CD14-positive monocyte (primary cell): ENCODE measurements at regions not wholly inside any gene's neighbourhood (a gene's known extent, or its start where the extent isn't known, plus 50 kb on each side); places are given as distances from the start of the nearest gene placed in this dataset.

Experiments used
- DNase-seq, 3 donors: peaks; one replicate each; pipeline ENCODE4 v3.0.0-alpha.2; 2011 to 2022
- H2AFZ ChIP-seq: 2 replicates; pipeline ENCODE4 v1.6.0; 2012; ENCODE audit warnings: mild to moderate bottlenecking, low read depth, low read length, inconsistent platforms; ENCODE audit not compliant: insufficient read depth, poor library complexity, severe bottlenecking
- H3K27ac ChIP-seq, 2 donors: 1 replicate in 1 of 2; 2 replicates in 1 of 2; pipeline ENCODE4 v1.5.1; 2012 to 2013; ENCODE audit warnings: low read length in 2 of 2, control low read depth in 1 of 2, inconsistent platforms in 1 of 2, low read depth in 1 of 2, mild to moderate bottlenecking in 1 of 2
- H3K27me3 ChIP-seq, 2 donors: one replicate each; pipeline versions ENCODE4 v1.6.0 to v1.6.1; 2011 to 2013; ENCODE audit warnings: low read length in 2 of 2; ENCODE audit not compliant: control insufficient read depth in 2 of 2, insufficient read depth in 2 of 2
- H3K36me3 ChIP-seq, 2 donors: replicated peaks in 1 of 2; 1 replicate in 1 of 2; 2 replicates in 1 of 2; pipeline versions ENCODE4 v1.5.1 to v1.6.1; 2012 to 2013; ENCODE audit warnings: low read length in 2 of 2, control low read depth in 1 of 2, inconsistent platforms in 1 of 2, mild to moderate bottlenecking in 1 of 2; ENCODE audit not compliant: insufficient read depth in 2 of 2, control insufficient read depth in 1 of 2
- H3K4me1 ChIP-seq, 2 donors: 1 replicate in 1 of 2; 2 replicates in 1 of 2; pipeline versions ENCODE4 v1.5.1 to v1.6.1; 2012 to 2013; ENCODE audit warnings: low read length in 2 of 2, control low read depth in 1 of 2, inconsistent platforms in 1 of 2, mild to moderate bottlenecking in 1 of 2, moderate library complexity in 1 of 2; ENCODE audit not compliant: insufficient read depth in 2 of 2, control insufficient read depth in 1 of 2
- H3K4me2 ChIP-seq: replicated peaks from 2 replicates; pipeline ENCODE3; 2012; ENCODE audit warnings: low read length, moderate library complexity, mild to moderate bottlenecking; ENCODE audit not compliant: poor library complexity, severe bottlenecking; ENCODE audit errors: extremely low read depth
- H3K4me3 ChIP-seq, 3 experiments: fragments of 200-600 bp in 1 of 3; sonication (generic) in 1 of 3; replicated peaks in 1 of 3; 1 replicate in 2 of 3; 2 replicates in 1 of 3; pipeline ENCODE4 v1.5.1; 2011 to 2013; ENCODE audit warnings: low read length in 3 of 3, mild to moderate bottlenecking in 3 of 3, control low read depth in 2 of 3, low read depth in 2 of 3, inconsistent platforms in 1 of 3, moderate library complexity in 1 of 3
- H3K79me2 ChIP-seq: 2 replicates; pipeline ENCODE4 v1.6.0; 2012; ENCODE audit warnings: mild to moderate bottlenecking, control low read depth, inconsistent platforms, low read length, moderate library complexity; ENCODE audit not compliant: insufficient read depth
- H3K9ac ChIP-seq: 2 replicates; pipeline ENCODE4 v1.6.0; 2017; ENCODE audit warnings: low read length, mild to moderate bottlenecking; ENCODE audit not compliant: insufficient read depth, poor library complexity, severe bottlenecking
- H3K9me3 ChIP-seq, 2 donors: replicated peaks in 1 of 2; 1 replicate in 1 of 2; 2 replicates in 1 of 2; pipeline versions ENCODE4 v1.5.1 to v1.6.1; 2012 to 2013; ENCODE audit warnings: low read length in 2 of 2, control low read depth in 1 of 2; ENCODE audit not compliant: control insufficient read depth in 1 of 2, insufficient read depth in 1 of 2
- H4K20me1 ChIP-seq: 2 replicates; pipeline ENCODE4 v1.6.0; 2012; ENCODE audit warnings: mild to moderate bottlenecking, low read length, control low read depth, moderate library complexity; ENCODE audit not compliant: insufficient read depth
- H3K27ac Mint-ChIP-seq, 7 donors: one replicate each; pipeline ENCODE4 v1.8.0; 2020; ENCODE audit warnings: mild to moderate bottlenecking in 7 of 7, mixed read lengths in 7 of 7, moderate library complexity in 6 of 7, inconsistent platforms in 2 of 7
- H3K27me3 Mint-ChIP-seq, 3 donors: one replicate each; pipeline ENCODE4 v1.8.0; 2021 to 2022; ENCODE audit warnings: low read depth in 3 of 3, mild to moderate bottlenecking in 3 of 3, mixed read lengths in 3 of 3, moderate library complexity in 3 of 3, inconsistent platforms in 1 of 3
- H3K36me3 Mint-ChIP-seq, 2 donors: one replicate each; pipeline ENCODE4 v1.8.0; 2020; ENCODE audit warnings: mixed read lengths in 2 of 2, inconsistent platforms in 1 of 2, mild to moderate bottlenecking in 1 of 2
- H3K4me1 Mint-ChIP-seq: one replicate; pipeline ENCODE4 v1.8.0; 2020; ENCODE audit warnings: mild to moderate bottlenecking, mixed read lengths
- H3K4me3 Mint-ChIP-seq, 2 donors: one replicate each; pipeline ENCODE4 v1.8.0; 2020; ENCODE audit warnings: mild to moderate bottlenecking in 2 of 2, mixed read lengths in 2 of 2, moderate library complexity in 1 of 2
- H3K9me3 Mint-ChIP-seq, 7 donors: one replicate each; pipeline ENCODE4 v1.8.0; 2020 to 2022; ENCODE audit warnings: mixed read lengths in 7 of 7, mild to moderate bottlenecking in 6 of 7, moderate library complexity in 6 of 7, inconsistent platforms in 2 of 7
- WGBS: methylation state at CpG from one replicate; pipeline ENCODE4 v1.1.5; 2013; ENCODE audit warnings: missing lambda C conversion rate; ENCODE audit not compliant: insufficient coverage; 5-methylcytosine and 5-hydroxymethylcytosine counted together
- intact Hi-C, 2 donors: fragments of 100-400 bp; cut with micrococcal nuclease; formaldehyde crosslinking; loops; one replicate each; pipeline versions ENCODE4 v1.15.0 to v1.15.1; 2023
- TF ChIP-seq, protein P1 (sequence below): fragments of 200-600 bp; IDR thresholded peaks from one replicate; pipeline ENCODE4 v1.8.0; 2022; ENCODE audit warnings: antibody characterized with exemption, mild to moderate bottlenecking

DNA sequence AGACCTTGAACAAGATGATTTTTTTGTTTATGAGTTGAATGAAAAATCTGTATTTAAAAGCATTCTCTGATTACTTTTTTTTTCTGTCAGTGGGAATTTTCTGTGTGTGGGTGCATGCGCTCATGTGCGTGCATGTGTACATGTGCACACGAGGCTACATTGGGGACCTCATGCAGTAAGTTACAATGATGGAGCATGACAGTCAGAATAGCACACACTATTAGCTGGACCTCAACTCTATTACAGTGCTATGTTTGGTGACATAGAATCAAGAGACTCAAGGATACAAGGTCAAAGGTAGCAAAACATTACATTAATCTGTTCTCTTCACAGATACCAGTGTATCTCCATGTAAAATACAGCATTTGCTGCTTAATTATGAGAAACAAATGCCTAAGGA, 276.8 kb upstream of the FIGN start:
- Histone ChIP-seq H3K27me3 (no peaks in the 10 kb centered on the region), H3K79me2 (no peaks in the 10 kb centered on the region), H2AFZ (no peak overlapping the region), H3K4me1 (no peaks in the 10 kb centered on the region), H3K4me2 (no peak overlapping the region), H3K4me3 (no peak overlapping the region), H3K27ac (no peak overlapping the region), H4K20me1 (no peaks in the 10 kb centered on the region), H3K9me3 (no peaks in the 10 kb centered on the region), H3K9ac (no peak overlapping the region), H3K36me3 (no peaks in the 10 kb centered on the region)
- intact Hi-C loops = no loop called here
- WGBS = no CpG with 5 or more reads among the region's 3 CpGs
- Mint-ChIP-seq H3K36me3 (no peaks in the 10 kb centered on the region), H3K27ac (no peak overlapping the region), H3K4me1 (no peaks in the 10 kb centered on the region), H3K27me3 (no peaks in the 10 kb centered on the region), H3K4me3 (no peak overlapping the region), H3K9me3 (peaks cover 0 to 2% (median 0%) of the 10 kb centered on the region in 7 donors)
- no peak for DNase-seq
- TF ChIP-seq, protein P1, sequence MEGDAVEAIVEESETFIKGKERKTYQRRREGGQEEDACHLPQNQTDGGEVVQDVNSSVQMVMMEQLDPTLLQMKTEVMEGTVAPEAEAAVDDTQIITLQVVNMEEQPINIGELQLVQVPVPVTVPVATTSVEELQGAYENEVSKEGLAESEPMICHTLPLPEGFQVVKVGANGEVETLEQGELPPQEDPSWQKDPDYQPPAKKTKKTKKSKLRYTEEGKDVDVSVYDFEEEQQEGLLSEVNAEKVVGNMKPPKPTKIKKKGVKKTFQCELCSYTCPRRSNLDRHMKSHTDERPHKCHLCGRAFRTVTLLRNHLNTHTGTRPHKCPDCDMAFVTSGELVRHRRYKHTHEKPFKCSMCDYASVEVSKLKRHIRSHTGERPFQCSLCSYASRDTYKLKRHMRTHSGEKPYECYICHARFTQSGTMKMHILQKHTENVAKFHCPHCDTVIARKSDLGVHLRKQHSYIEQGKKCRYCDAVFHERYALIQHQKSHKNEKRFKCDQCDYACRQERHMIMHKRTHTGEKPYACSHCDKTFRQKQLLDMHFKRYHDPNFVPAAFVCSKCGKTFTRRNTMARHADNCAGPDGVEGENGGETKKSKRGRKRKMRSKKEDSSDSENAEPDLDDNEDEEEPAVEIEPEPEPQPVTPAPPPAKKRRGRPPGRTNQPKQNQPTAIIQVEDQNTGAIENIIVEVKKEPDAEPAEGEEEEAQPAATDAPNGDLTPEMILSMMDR = no peak

DNA sequence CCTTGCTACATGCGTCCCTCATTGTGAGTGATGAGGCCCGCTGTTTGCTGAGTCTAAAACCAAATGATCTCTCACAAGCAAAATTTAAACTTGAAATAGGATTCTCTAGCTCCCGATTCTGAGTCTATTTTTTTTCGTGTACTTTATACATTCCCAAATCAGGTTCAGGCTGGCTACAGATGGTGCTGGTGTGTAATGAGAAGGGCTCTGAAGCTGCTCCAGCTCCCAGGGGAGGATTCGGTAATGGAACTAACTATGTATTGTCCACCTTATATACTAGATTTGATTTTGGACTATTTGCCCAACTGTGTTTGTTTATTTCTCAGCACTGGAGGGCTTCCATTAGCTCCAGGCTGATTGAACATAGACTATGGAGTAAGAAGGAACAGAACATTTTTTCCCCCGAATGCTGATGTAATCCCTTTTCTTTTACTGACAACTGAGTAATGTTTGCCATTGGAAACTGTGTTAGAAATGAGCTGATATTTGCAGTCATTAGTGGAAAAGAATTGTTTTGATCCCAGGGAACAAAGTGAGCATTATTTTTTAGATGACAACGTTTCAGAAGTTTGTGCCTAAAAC, 274.0 kb upstream of the FIGN start:
- no peaks in the 10 kb centered on the region for H3K36me3 Mint-ChIP-seq
- WGBS = 70% methylated on average over 2 of the region's 7 CpGs
- H3K36me3 ChIP-seq = no peaks in the 10 kb centered on the region
- no peak overlapping the region for H3K4me3 ChIP-seq
- H3K4me1 ChIP-seq = no peaks in the 10 kb centered on the region
- H3K79me2 ChIP-seq = no peaks in the 10 kb centered on the region
- H3K27me3 Mint-ChIP-seq = no peaks in the 10 kb centered on the region
- intact Hi-C loops = no loop called here
- no peak overlapping the region for H3K4me3 Mint-ChIP-seq
- H3K9me3 Mint-ChIP-seq = peaks cover 0 to 2% (median 0%) of the 10 kb centered on the region in 7 donors
- no peaks in the 10 kb centered on the region for H3K9me3 ChIP-seq
- DNase-seq = no peak
- no peaks in the 10 kb centered on the region for H3K4me1 Mint-ChIP-seq
- no peak overlapping the region for H3K27ac ChIP-seq
- TF ChIP-seq, protein P1 = no peak
- H3K27ac Mint-ChIP-seq = no peak overlapping the region
- no peak overlapping the region for H3K9ac ChIP-seq
- no peaks in the 10 kb centered on the region for H4K20me1 ChIP-seq
- no peak overlapping the region for H2AFZ ChIP-seq
- no peaks in the 10 kb centered on the region for H3K27me3 ChIP-seq
- H3K4me2 ChIP-seq = no peak overlapping the region
